GM21576 (cell line): ENCODE measurements at regions not wholly inside any gene's neighbourhood (a gene's known extent, or its start where the extent isn't known, plus 50 kb on each side); places are given as distances from the start of the nearest gene placed in this dataset.

ENCODE experiments used
- ATAC-seq: cut with Tn5 transposase; IDR thresholded peaks from one replicate; pipeline ENCODE4 v1.9.1; 2021; ENCODE audit warnings: mild to moderate bottlenecking, moderate library complexity; ENCODE audit not compliant: unreplicated experiment

DNA sequence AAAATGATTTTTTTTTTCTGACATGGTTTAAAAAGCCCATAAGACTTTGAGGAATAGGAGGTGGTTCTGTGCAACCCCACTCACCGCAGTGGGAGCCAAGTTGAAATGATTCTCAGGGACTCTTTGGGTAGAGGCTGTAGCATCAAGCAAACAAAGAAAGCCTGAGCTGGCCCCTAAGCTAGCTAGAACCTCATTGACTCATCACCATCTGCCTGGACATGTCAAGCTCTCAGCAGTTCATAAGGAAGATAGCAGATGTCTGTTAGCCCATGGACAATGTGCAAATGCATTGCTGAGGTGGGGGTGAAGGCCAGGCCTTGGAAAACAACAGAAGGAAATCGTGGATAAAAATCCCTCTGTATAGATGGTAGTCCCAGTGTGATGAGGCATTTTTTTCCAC is 234.8 kb downstream of the NR2F2 start:
- no peak for ATAC-seq

DNA sequence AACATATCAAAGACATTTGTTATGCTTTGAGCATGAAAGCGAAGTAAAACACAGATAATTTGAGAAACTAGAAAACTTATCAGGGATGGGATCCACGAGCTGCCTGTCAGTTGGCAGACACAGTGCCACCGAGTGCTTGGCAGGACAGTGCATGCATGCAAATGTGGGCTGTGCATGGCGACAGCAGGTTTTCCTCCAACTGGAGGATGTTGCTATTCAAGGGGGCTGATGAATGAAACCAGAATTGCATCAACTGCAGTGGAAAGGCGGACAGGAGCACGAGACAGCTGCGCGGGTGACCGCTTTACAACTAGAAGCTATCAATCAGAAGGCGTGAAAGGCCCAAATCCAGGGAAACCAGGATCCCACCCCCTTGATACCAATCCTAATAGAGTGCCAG is 244.3 kb downstream of the NR2F2 start:
- ATAC-seq: no peak

DNA sequence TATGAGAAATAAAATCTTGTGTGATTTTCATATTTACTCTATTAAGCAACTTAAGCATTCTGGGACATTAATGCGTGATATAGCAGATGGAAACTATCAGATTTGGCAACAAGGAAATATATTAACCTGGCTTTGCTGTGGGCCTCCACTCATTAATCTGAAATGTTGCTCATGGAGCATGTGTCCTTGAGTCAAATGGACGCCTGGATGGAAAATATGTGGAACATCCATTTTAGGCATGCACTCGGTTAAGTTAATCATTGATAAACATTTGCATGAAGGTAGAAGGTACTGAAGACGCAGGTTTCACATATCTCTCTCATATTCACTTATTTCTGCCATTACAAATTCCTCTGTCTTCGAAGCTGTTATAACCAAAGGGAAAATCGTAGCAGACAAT is 246.1 kb downstream of the NR2F2 start:
- ATAC-seq: no peak

DNA sequence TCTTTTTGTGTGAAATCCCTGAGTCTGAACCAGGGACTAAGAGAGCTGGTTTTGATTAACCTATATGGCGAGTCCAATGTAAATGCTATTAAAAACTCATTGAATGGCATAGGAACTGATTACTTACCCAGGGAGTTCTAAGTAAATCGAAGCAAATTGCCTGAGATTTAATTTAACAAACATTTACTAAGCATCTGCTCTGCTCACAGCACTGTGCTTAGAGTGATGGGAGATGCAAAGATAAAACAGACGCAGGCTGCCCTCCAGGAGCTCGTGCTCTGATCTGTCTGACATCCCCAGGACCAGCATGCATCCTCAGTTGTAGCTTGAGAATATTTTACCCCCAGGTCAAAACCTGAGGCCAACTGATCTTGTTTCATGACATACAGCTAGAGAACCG is 247.9 kb downstream of the NR2F2 start:
- no peak for ATAC-seq

- no peak for ATAC-seq
These were observed 250.9 kb downstream of the NR2F2 start for GRCh38 chr15:96581371-96581770.

DNA sequence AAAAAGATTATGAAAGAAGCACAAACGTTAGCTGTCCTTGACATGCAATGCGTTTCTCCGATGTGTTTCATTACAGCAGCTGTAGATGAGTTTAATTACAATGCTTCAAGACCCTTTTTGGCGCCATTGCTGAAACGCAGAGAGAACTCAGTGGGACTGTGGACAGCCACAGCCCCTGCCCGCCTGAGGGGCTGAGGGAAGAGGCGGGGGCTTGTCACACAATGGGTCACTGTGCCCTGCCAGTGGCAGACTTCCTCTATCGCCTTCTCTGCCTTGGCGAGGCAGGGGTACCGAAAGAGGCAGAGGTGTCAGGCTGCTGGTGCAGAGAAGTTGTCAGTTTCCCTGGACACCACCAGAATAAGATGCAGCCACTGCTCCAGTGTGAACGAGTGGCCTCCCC is 252.0 kb downstream of the NR2F2 start:
- no peak for ATAC-seq

DNA sequence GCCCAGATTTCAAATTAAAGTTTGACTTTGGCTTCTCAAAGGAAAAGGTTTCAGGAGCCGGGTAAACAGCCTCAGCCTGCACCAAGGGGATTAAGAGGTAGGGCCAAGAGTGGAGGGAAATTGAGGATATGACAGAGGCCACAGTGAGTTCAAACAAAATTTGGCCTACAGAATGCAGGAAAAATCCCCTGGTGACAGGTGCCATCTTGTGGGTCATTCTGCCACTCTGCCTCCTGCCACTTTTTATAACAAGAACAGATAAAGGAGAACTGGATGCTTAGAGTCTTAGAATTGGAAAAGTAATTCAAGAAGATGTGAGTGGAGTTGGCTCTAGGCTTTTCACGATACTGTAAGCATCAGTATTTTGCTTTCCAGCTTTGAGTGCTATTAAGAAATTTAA is 253.2 kb downstream of the NR2F2 start:
- no peak for ATAC-seq

- ATAC-seq: no peak
These were observed 255.2 kb downstream of the NR2F2 start for GRCh38 chr15:96585484-96586386.

GRCh38 chr15:96586901-96587300 is 256.4 kb downstream of the NR2F2 start:
- no peak for ATAC-seq

- ATAC-seq: no peak
These were observed 259.4 kb downstream of the NR2F2 start for GRCh38 chr15:96589864-96590263.

DNA sequence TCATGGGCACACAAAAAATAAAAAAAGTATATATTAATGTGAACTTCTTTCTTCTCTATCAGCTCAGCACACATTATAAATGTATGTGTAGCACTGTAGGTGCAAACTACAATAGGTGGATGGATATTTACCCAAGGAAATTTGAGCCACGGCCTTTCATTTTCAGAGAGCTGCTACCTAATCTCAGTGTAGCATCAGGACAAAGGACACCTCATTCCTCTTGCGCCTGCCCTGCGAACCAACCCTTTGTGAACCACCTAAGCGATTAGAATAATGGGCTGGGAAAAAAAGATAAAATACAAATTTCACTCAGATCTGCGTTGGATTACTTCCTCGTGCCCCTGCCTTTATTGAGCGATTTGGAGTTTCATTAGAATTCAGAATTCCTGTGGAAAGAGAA is 263.2 kb downstream of the NR2F2 start:
- no peak for ATAC-seq

- no peak for ATAC-seq
These were observed 265.5 kb downstream of the NR2F2 start for GRCh38 chr15:96595951-96596350.

DNA sequence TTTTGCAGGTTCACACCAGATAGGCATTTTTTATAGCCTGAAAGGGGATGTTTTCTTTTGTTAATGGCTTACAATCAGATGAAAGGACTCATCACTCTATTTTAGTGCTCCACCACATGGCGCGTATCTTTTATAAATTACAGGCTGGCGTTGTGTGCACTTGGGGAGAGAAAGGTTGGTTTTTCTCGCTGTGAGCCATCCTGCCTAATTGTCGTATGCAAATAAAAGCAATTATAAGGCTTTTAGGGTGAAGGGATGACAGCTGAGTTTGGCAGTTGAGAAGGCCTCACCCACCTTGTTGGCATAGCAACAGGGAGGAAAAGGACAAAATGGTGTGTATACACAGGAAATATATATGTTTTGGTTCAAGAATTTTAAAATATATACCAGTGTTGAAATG is 268.0 kb downstream of the NR2F2 start:
- no peak for ATAC-seq

- no peak for ATAC-seq
These were observed 268.8 kb downstream of the NR2F2 start for GRCh38 chr15:96599268-96599667.

DNA sequence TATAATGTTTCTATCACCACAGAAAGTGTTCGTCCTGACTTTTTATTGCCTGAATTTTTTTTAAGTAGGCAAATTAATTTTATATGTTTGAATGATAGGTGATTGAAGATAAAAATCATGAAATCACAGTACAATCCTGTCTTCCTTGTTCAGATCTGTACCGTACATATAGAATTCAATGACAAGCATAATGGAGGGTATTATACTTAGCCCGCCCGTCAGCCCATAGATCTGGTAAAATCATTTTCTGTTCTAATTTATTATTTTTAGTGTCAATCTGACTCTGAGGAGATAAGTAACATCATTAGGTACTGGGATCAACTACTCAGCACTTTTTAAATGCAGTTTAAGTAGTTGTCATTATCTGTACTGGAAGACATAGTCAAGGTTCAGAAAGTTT is 269.9 kb downstream of the NR2F2 start:
- no peak for ATAC-seq

DNA sequence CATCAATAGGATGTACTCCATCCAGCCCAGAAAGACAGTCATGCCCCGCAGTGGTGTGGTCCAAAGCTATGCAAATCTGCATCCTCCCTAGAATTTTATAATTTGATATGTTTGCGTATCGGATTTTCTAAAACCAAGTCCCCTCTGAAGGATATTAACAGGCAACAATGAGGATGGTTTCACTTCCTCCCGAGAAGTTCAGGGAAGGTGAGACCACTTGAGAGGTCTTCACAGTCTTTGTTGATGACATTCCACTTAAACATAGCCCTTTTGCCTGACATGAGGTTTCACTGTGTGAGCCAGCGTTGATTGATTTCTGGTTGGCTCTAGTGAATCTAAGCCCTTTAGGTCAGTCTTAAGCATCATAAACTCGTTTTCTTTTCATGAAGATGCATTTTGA is 276.1 kb downstream of the NR2F2 start:
- no peak for ATAC-seq

DNA sequence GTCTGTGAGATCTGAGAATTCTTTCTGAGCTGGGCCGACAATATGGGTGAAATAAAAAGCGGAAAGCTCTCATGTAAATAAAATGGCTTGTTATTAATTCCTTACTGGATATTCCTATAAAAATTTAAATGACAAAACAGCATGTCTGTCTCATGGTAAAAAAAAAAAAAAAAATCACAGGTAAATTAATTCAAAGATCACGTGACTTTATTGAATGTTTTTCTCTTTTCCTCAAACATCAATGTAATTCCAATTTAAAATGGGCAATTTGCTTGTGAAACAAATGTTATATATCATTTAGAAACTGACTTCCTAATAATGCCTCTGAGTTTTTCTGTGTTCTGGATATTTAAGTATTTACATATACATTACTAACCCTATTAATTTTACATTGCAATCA is 280.3 kb downstream of the NR2F2 start:
- ATAC-seq: no peak

GRCh38 chr15:96612917-96613316 is 282.4 kb downstream of the NR2F2 start:
- ATAC-seq: no peak

GRCh38 chr15:96619174-96619573 is 288.7 kb downstream of the NR2F2 start:
- ATAC-seq: no peak

DNA sequence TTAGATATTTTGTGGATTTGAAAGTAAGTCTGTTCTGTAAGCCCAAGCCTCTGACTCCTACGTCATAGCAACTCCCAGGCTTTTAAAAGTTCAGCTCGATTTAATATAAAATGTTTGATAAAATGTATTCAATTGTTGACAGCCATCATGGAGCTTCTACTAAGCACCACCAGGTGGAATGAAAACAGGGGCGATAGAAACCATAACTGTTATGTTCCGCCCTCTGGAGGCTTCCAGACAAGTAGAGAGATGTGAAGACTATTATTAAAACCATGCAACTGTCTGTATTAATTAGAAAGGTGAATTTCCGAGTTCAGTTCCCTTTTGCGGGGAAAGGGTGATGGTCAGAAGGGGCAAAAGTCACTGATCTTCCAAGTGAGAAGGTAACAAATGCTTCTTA is 292.2 kb downstream of the NR2F2 start:
- ATAC-seq: no peak

DNA sequence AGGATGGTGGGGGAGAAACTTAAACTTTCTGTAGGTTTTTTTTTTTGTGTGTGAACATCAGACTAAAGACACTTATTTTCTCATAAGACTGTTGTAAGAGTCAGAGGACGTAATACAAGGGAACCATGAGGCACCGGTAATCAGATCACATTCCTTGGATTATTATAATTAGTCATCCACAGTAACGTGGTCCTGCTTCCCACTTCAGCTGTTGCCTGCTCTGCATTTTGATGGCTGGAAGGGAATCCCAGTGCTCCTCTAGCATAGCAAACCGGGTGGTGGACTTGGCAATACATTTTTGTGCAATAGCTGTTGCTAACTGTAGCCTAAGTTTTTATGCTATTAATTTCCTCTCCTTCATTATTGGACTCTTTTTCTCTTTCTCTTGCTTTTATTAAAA is 294.8 kb downstream of the NR2F2 start:
- ATAC-seq: no peak

DNA sequence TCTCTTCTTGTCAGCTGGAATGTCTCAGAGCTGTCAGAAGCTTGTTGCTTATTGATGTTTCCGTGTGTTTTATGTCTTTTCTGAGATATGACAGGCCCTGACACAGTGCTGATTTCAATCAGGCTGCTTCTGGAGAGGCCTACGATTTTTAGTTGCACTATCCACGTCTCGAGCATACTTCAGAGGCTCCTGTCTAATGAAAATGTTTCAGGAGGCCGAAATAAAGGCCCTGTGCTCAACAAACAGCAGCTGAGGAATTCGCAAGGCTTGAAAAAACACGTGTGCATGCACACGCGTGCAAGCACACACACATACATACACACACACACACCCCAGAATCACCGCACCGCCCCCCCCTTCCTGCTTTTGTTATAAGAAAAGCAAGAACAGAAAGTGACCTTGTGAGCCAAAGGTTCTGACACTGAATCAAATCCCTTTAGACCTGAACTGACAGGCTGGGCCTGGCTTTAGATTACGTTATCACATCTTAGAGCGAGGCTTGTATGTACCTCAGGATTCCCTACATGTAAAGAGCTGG is 296.6 kb downstream of the NR2F2 start:
- no peak for ATAC-seq

DNA sequence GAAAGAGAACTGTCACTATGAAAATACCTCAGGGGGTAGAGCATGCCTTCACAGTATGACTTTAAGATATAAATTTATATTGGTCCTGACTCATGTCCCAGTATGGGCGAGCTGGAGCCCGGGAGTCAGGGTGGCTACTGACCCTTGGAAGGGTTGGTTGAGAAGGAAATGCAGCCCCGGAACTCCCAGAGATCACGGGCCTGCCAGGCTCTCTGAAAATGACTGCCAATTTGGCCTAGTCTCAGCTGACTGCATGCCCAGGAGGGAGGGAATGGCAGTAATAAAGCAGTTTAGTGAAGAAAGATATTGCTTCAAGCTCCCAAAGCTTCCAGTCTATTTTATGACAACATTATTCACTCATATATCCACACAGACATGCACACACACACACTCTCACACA is 299.0 kb downstream of the NR2F2 start:
- no peak for ATAC-seq
